ENCODE measurements at regions not wholly inside any gene's neighbourhood (a gene's known extent, or its start where the extent isn't known, plus 50 kb on each side); places are given as distances from the start of the nearest gene placed in this dataset.

DNA sequence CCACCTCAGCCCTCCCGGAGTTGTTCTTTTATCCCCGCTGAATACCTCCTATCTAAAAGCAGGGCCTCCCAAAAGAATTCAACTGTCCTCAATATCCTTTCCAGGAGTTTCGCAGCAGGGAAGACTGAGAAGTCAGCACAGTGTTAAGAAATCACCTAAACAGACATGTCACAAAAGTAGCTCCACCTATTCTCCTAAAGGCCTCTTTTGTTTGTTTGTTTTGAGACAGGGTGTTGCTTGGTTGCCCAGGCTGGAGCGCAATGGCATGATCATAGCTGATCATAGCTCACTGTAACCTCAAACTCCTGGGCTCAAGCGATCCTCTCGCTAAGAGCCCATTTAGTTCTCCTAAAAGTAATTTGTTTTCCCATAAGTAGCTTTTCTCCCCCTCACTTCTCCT lies 53.8 kb downstream of the TEX44 start:
- TF ChIP-seq, protein P1, sequence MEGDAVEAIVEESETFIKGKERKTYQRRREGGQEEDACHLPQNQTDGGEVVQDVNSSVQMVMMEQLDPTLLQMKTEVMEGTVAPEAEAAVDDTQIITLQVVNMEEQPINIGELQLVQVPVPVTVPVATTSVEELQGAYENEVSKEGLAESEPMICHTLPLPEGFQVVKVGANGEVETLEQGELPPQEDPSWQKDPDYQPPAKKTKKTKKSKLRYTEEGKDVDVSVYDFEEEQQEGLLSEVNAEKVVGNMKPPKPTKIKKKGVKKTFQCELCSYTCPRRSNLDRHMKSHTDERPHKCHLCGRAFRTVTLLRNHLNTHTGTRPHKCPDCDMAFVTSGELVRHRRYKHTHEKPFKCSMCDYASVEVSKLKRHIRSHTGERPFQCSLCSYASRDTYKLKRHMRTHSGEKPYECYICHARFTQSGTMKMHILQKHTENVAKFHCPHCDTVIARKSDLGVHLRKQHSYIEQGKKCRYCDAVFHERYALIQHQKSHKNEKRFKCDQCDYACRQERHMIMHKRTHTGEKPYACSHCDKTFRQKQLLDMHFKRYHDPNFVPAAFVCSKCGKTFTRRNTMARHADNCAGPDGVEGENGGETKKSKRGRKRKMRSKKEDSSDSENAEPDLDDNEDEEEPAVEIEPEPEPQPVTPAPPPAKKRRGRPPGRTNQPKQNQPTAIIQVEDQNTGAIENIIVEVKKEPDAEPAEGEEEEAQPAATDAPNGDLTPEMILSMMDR (IDR thresholded peaks at IDR 0.05): no peak
- TF ChIP-seq EZH2 (IDR thresholded peaks at IDR 0.05; ENCODE audit: borderline replicate concordance, insufficient read depth, low read depth, low read length, poor library complexity, severe bottlenecking): no peak
